Activated T-helper 1 cell treated with anti-CD3 and anti-CD28 coated beads, Interleukin-2, amount 50 U/mL, for 16 hours (primary cell): ENCODE measurements at regions not wholly inside any gene's neighbourhood (a gene's known extent, or its start where the extent isn't known, plus 50 kb on each side); places are given as distances from the start of the nearest gene placed in this dataset.

Experiments used
- DNase-seq, 2 donors: peaks; one replicate each; pipeline ENCODE4 v3.0.0-alpha.2; 2020; ENCODE audit warnings: low read depth in 1 of 2, low spot score in 1 of 2

GRCh38 chr20:41951615-41952014, 333.4 kb upstream of the CHD6 start:
- DNase-seq = no peak

GRCh38 chr20:41939659-41940058, 321.5 kb upstream of the CHD6 start:
- no peak for DNase-seq

GRCh38 chr20:41938353-41938752, 320.2 kb upstream of the CHD6 start:
- no peak for DNase-seq

- no peak for DNase-seq
Measured at GRCh38 chr20:41935259-41935791, 317.1 kb upstream of the CHD6 start.

- DNase-seq = no peak
Measured at GRCh38 chr20:41932431-41932830, 314.3 kb upstream of the CHD6 start.

GRCh38 chr20:41927655-41928054, 309.5 kb upstream of the CHD6 start:
- no peak for DNase-seq

- DNase-seq = no peak
Measured at GRCh38 chr20:41927189-41927588, 309.0 kb upstream of the CHD6 start.

GRCh38 chr20:41925476-41925875, 307.3 kb upstream of the CHD6 start:
- no peak for DNase-seq

- DNase-seq = no peak
Measured at GRCh38 chr20:41923624-41924023, 305.4 kb upstream of the CHD6 start.

- DNase-seq = no peak
Measured at GRCh38 chr20:41913146-41913545, 295.0 kb upstream of the CHD6 start.

- no peak for DNase-seq
Measured at GRCh38 chr20:41910558-41910957, 292.4 kb upstream of the CHD6 start.

GRCh38 chr20:41905199-41905598, 287.0 kb upstream of the CHD6 start:
- no peak for DNase-seq

GRCh38 chr20:41903586-41903985, 285.4 kb upstream of the CHD6 start:
- no peak for DNase-seq

- no peak for DNase-seq
Measured at GRCh38 chr20:41902346-41902745, 284.2 kb upstream of the CHD6 start.

- DNase-seq = no peak
Measured at GRCh38 chr20:41900201-41900691, 282.1 kb upstream of the CHD6 start.

GRCh38 chr20:41897708-41898107, 279.5 kb upstream of the CHD6 start:
- DNase-seq = no peak

GRCh38 chr20:41895241-41896032, 277.3 kb upstream of the CHD6 start:
- DNase-seq = no peak

GRCh38 chr20:41894255-41894963, 276.2 kb upstream of the CHD6 start:
- no peak for DNase-seq

GRCh38 chr20:41892031-41892430, 273.9 kb upstream of the CHD6 start:
- no peak for DNase-seq

- DNase-seq = no peak
Measured at GRCh38 chr20:41889844-41890224, 271.7 kb upstream of the CHD6 start.

- DNase-seq = no peak
Measured at GRCh38 chr20:41889126-41889843, 271.1 kb upstream of the CHD6 start.

- no peak for DNase-seq
Measured at GRCh38 chr20:41888434-41888833, 270.3 kb upstream of the CHD6 start.
